CD4-positive, alpha-beta T cell (primary cell): ENCODE measurements at regions not wholly inside any gene's neighbourhood (a gene's known extent, or its start where the extent isn't known, plus 50 kb on each side); places are given as distances from the start of the nearest gene placed in this dataset.

Source experiments
- ATAC-seq: fragments of 200-7000 bp; cut with Tn5 transposase; one replicate; pipeline ENCODE4 v1.10.0; 2022; ENCODE audit warnings: mild to moderate bottlenecking; ENCODE audit not compliant: poor library complexity
- CTCF ChIA-PET: fragments of 350-600 bp; sonication (Branson Sonifier 250); formaldehyde crosslinking; loops from one replicate; lab custom pipeline; 2021; ENCODE audit warnings: antibody characterized with exemption, inconsistent platforms; lab: Charles Lee
- POLR2A ChIA-PET: fragments of 350-600 bp; sonication (Branson Sonifier 250); formaldehyde crosslinking; loops from one replicate; lab custom pipeline; 2021; ENCODE audit warnings: antibody characterized with exemption, inconsistent platforms; lab: Charles Lee
- DNase-seq, 14 experiments: peaks; one replicate each; pipeline ENCODE4 v3.0.0-alpha.2; 2013 to 2020; ENCODE audit warnings: mixed read lengths in 2 of 14
- H3K27ac ChIP-seq, 2 donors: one replicate each; pipeline versions ENCODE4 v1.5.1 to v1.7.0; 2013; ENCODE audit warnings: low read length in 2 of 2, low read depth in 1 of 2, mild to moderate bottlenecking in 1 of 2
- H3K27me3 ChIP-seq, 2 experiments: 1 replicate in 1 of 2; 2 replicates in 1 of 2; pipeline versions ENCODE4 v1.6.1 to v1.7.0; 2013; ENCODE audit warnings: low read length in 2 of 2, control low read depth in 1 of 2, mild to moderate bottlenecking in 1 of 2, moderate library complexity in 1 of 2; ENCODE audit not compliant: insufficient read depth in 2 of 2, control insufficient read depth in 1 of 2
- H3K36me3 ChIP-seq: one replicate; pipeline ENCODE4 v1.6.1; 2013; ENCODE audit warnings: low read length, control low read depth; ENCODE audit not compliant: insufficient read depth
- H3K4me1 ChIP-seq: one replicate; pipeline ENCODE4 v1.6.1; 2013; ENCODE audit warnings: low read length, control low read depth; ENCODE audit not compliant: insufficient read depth
- H3K4me3 ChIP-seq: one replicate; pipeline ENCODE4 v1.5.1; 2013; ENCODE audit warnings: mild to moderate bottlenecking, low read length, moderate library complexity
- H3K9me3 ChIP-seq, 2 experiments: 1 replicate in 1 of 2; 2 replicates in 1 of 2; pipeline versions ENCODE4 v1.6.1 to v1.7.0; 2013; ENCODE audit warnings: low read length in 2 of 2, mild to moderate bottlenecking in 2 of 2, control low read depth in 1 of 2, moderate library complexity in 1 of 2; ENCODE audit not compliant: control insufficient read depth in 1 of 2, insufficient read depth in 1 of 2
- H3K27ac Mint-ChIP-seq: one replicate; pipeline ENCODE4 v1.8.0; 2020; ENCODE audit warnings: mixed read lengths
- H3K27me3 Mint-ChIP-seq: one replicate; pipeline ENCODE4 v1.8.0; 2021; ENCODE audit warnings: mixed read lengths
- H3K36me3 Mint-ChIP-seq: one replicate; pipeline ENCODE4 v1.8.0; 2021; ENCODE audit warnings: low read depth, mixed read lengths
- H3K4me1 Mint-ChIP-seq: one replicate; pipeline ENCODE4 v1.8.0; 2021; ENCODE audit warnings: low read depth, mixed read lengths
- H3K4me3 Mint-ChIP-seq: one replicate; pipeline ENCODE4 v1.8.0; 2020; ENCODE audit warnings: mild to moderate bottlenecking, mixed read lengths
- H3K9me3 Mint-ChIP-seq: one replicate; pipeline ENCODE4 v1.8.0; 2020; ENCODE audit warnings: mixed read lengths
- intact Hi-C, 2 experiments: fragments of 100-400 bp; cut with DNase I in 1 of 2; cut with micrococcal nuclease in 1 of 2; formaldehyde crosslinking; loops; one replicate each; pipeline versions ENCODE4 v1.15.1 to v1.9.0; 2023 to 2025; cut with DNase I, micrococcal nuclease
- TF ChIP-seq, protein P1 (sequence below): fragments of 200-600 bp; IDR thresholded peaks from one replicate; pipeline ENCODE4 v1.8.0; 2022; ENCODE audit warnings: antibody characterized with exemption, mild to moderate bottlenecking

DNA sequence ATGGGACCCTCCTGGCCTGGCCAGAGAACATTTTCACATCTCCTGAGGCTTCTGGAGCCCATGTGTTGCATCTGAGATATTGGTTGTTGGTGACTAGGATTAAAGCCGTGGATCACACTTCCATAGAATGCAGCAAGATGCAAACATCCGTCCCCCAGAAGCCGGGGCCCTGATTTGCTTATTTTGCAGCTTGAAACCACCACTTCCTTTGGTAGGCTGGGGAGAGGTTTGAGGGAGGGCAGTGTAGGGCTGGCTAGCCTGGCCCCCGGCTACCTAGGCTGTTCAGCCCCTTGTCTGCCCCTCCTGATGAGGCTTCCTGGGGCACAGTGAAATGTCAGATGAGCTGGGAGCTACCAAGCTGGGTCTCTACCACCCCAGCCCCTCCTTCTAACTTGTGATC is 209.7 kb upstream of the PWP1 start:
- Mint-ChIP-seq H3K4me3 (no peak overlapping the region), H3K27me3 (no peaks in the 10 kb centered on the region), H3K9me3 (no peaks in the 10 kb centered on the region), H3K36me3 (no peaks in the 10 kb centered on the region), H3K27ac (no peak overlapping the region), H3K4me1 (peaks cover 50% of the 10 kb centered on the region)
- Histone ChIP-seq H3K36me3 (no peaks in the 10 kb centered on the region), H3K9me3 (no peaks in the 10 kb centered on the region), H3K4me1 (peaks cover 23% of the 10 kb centered on the region), H3K27ac (no peak overlapping the region), H3K27me3 (no peaks in the 10 kb centered on the region), H3K4me3 (no peak overlapping the region)
- CTCF ChIA-PET, result no interaction called here
- intact Hi-C loops, result no loop called here
- POLR2A ChIA-PET, result no interaction called here
- TF ChIP-seq, protein P1, sequence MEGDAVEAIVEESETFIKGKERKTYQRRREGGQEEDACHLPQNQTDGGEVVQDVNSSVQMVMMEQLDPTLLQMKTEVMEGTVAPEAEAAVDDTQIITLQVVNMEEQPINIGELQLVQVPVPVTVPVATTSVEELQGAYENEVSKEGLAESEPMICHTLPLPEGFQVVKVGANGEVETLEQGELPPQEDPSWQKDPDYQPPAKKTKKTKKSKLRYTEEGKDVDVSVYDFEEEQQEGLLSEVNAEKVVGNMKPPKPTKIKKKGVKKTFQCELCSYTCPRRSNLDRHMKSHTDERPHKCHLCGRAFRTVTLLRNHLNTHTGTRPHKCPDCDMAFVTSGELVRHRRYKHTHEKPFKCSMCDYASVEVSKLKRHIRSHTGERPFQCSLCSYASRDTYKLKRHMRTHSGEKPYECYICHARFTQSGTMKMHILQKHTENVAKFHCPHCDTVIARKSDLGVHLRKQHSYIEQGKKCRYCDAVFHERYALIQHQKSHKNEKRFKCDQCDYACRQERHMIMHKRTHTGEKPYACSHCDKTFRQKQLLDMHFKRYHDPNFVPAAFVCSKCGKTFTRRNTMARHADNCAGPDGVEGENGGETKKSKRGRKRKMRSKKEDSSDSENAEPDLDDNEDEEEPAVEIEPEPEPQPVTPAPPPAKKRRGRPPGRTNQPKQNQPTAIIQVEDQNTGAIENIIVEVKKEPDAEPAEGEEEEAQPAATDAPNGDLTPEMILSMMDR, result no peak
- ATAC-seq (no peak), DNase-seq (peak in 1 of 14 experiments; percentile 13)

GRCh38 chr12:107477018-107477417 is 208.6 kb upstream of the PWP1 start:
- no peak overlapping the region for H3K4me3 ChIP-seq
- ChIA-PET CTCF (no interaction called here), POLR2A (no interaction called here)
- H3K4me1 Mint-ChIP-seq, result peaks cover 52% of the 10 kb centered on the region
- TF ChIP-seq, protein P1, result no peak
- H3K9me3 ChIP-seq, result no peaks in the 10 kb centered on the region
- H3K36me3 ChIP-seq, result no peaks in the 10 kb centered on the region
- DNase-seq, result no peak
- no peak overlapping the region for H3K27ac Mint-ChIP-seq
- H3K4me3 Mint-ChIP-seq, result no peak overlapping the region
- intact Hi-C loops, result no loop called here
- peaks cover 23% of the 10 kb centered on the region for H3K4me1 ChIP-seq
- no peaks in the 10 kb centered on the region for H3K36me3 Mint-ChIP-seq
- no peaks in the 10 kb centered on the region for H3K27me3 Mint-ChIP-seq
- H3K9me3 Mint-ChIP-seq, result no peaks in the 10 kb centered on the region
- no peak overlapping the region for H3K27ac ChIP-seq
- no peaks in the 10 kb centered on the region for H3K27me3 ChIP-seq
- ATAC-seq, result no peak

DNA sequence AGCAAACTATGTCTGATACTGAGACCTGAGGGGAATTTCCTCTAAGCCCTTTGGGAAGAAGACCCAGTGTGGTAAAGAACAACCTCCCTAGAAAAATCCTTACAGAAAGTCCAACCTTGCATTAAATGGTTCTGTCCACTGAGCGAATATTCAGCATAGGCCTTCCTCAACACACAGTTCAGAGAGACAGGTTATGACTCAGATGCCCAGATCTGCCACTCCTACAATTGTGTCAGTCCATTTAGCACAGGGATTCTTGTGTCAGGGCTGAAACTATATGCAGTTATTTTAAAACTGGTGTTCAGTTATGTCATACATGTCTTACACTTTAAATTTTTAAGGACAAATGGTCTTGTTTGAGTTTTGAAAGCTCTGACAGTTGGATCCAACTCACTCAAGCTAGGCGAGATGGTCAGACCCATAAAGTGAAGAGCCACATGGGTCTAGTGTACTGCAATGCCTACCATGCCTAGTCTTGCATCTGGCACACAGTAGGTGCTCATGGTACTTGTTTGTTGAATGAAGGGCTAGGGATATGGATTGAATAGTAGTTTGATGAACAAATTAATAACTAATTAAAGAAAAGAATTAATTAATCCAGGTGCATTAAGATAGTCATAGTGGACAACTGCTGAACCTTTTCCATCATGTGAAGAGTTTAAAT is 207.5 kb upstream of the PWP1 start:
- Mint-ChIP-seq H3K4me3 (no peak overlapping the region), H3K27ac (no peak overlapping the region), H3K4me1 (peaks cover 45% of the 10 kb centered on the region), H3K27me3 (no peaks in the 10 kb centered on the region), H3K9me3 (no peaks in the 10 kb centered on the region), H3K36me3 (no peaks in the 10 kb centered on the region)
- TF ChIP-seq, protein P1, result no peak
- Histone ChIP-seq H3K9me3 (no peaks in the 10 kb centered on the region), H3K4me3 (no peak overlapping the region), H3K4me1 (peaks cover 23% of the 10 kb centered on the region), H3K36me3 (no peaks in the 10 kb centered on the region), H3K27ac (no peak overlapping the region), H3K27me3 (no peaks in the 10 kb centered on the region)
- POLR2A ChIA-PET, result no interaction called here
- ATAC-seq (no peak), DNase-seq (no peak)
- CTCF ChIA-PET, result no interaction called here
- intact Hi-C loops, result no loop called here
